ENCODE measurements at regions not wholly inside any gene's neighbourhood (a gene's known extent, or its start where the extent isn't known, plus 50 kb on each side); places are given as distances from the start of the nearest gene placed in this dataset.

DNA sequence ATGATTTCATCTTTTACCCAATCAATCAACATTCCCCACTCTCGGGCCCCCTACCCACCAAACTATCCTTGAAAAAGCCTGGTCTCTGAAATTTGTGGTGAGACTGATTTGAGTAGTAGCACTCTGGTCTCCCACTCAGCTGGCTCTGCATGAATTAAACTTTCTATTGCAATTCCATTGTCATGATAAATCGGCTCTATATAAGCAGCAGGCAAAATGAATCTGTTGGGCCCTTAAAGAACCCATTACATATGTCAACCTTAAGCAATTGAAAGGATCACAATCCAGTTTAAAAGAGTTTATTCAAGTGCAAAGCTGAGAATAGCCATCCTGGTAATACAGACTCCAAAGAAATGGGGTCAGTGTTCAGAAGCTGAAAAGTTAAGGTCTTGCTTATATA is 68.2 kb downstream of the NEURL3 start:
- TF ChIP-seq, protein P1, sequence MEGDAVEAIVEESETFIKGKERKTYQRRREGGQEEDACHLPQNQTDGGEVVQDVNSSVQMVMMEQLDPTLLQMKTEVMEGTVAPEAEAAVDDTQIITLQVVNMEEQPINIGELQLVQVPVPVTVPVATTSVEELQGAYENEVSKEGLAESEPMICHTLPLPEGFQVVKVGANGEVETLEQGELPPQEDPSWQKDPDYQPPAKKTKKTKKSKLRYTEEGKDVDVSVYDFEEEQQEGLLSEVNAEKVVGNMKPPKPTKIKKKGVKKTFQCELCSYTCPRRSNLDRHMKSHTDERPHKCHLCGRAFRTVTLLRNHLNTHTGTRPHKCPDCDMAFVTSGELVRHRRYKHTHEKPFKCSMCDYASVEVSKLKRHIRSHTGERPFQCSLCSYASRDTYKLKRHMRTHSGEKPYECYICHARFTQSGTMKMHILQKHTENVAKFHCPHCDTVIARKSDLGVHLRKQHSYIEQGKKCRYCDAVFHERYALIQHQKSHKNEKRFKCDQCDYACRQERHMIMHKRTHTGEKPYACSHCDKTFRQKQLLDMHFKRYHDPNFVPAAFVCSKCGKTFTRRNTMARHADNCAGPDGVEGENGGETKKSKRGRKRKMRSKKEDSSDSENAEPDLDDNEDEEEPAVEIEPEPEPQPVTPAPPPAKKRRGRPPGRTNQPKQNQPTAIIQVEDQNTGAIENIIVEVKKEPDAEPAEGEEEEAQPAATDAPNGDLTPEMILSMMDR (IDR thresholded peaks at IDR 0.05), result no peak
- no peak for TF ChIP-seq EHMT2 (IDR thresholded peaks at IDR 0.05; ENCODE audit: low read depth)
- TF ChIP-seq USF2 (IDR thresholded peaks at IDR 0.05), result no peak
